HepG2 (cell line): ENCODE measurements at regions not wholly inside any gene's neighbourhood (a gene's known extent, or its start where the extent isn't known, plus 50 kb on each side); places are given as distances from the start of the nearest gene placed in this dataset.

Experiments
- ATAC-seq: fragments of 200-7000 bp; cut with Tn5 transposase; 3 replicates; pipeline ENCODE4 v1.9.1; 2020; ENCODE audit warnings: mild to moderate bottlenecking, moderate library complexity
- BruUV-seq: library from RNA; stranded (reverse); fragments of 400-500 nt; replicated peaks from 2 replicates; lab custom pipeline; 2021; lab: Mats Ljungman, UMichigan
- CTCF ChIA-PET: fragments of 300-600 bp; formaldehyde crosslinking; extraction: SDS; loops from one replicate; lab custom pipeline; 2021; ENCODE audit warnings: low total read pairs, inconsistent platforms, low intra/inter-chr PET ratio; lab: Yijun Ruan, JAX
- POLR2A ChIA-PET: fragments of 350-600 bp; sonication (Branson Sonifier 250); formaldehyde crosslinking; loops from one replicate; lab custom pipeline; 2020; ENCODE audit warnings: antibody characterized with exemption, inconsistent platforms; lab: Yijun Ruan, JAX
- DNase-seq: peaks from one replicate; pipeline ENCODE4 v3.0.0-alpha.2; 2015; ENCODE audit warnings: low spot score
- FAIRE-seq: peaks from 3 replicates; lab custom pipeline; 2011; peaks lifted over from hg19 to GRCh38; lab: Jason Lieb, UNC
- H2AFZ ChIP-seq: one replicate; pipeline ENCODE4 v1.6.1; 2011; ENCODE audit warnings: low read length, inconsistent platforms
- H3K27ac ChIP-seq: fragments of 300-600 bp; 3 replicates; pipeline ENCODE4 v1.8.0; 2011; ENCODE audit warnings: mixed run types, mild to moderate bottlenecking, mixed read lengths, low read length, inconsistent platforms; ENCODE audit not compliant: insufficient read depth; ENCODE audit errors: extremely low read length
- H3K27me3 ChIP-seq, 2 experiments: fragments of 200-600 bp in 1 of 2; 2 replicates in 1 of 2; 3 replicates in 1 of 2; pipeline versions ENCODE4 v1.6.0 to v1.8.0; 2011; ENCODE audit warnings: low read length in 2 of 2, mild to moderate bottlenecking in 2 of 2, moderate library complexity in 2 of 2, inconsistent platforms in 1 of 2; ENCODE audit not compliant: insufficient read depth in 2 of 2, control insufficient read depth in 1 of 2
- H3K36me3 ChIP-seq, 2 experiments: fragments of 200-600 bp in 1 of 2; replicated peaks in 1 of 2; 2 replicates in 1 of 2; 3 replicates in 1 of 2; pipeline versions ENCODE4 v1.5.1 to v1.8.0; 2011; ENCODE audit warnings: low read length in 2 of 2, inconsistent platforms in 1 of 2; ENCODE audit not compliant: insufficient read depth in 2 of 2, control insufficient read depth in 1 of 2
- H3K4me1 ChIP-seq: 2 replicates; pipeline ENCODE4 v1.5.1; 2012; ENCODE audit warnings: low read length, inconsistent platforms; ENCODE audit not compliant: insufficient read depth
- H3K4me2 ChIP-seq: 2 replicates; pipeline ENCODE4 v1.6.0; 2011; ENCODE audit warnings: low read depth, low read length, inconsistent platforms
- H3K4me3 ChIP-seq, 3 experiments: fragments of 200-600 bp in 1 of 3; sonication (generic), shearing (Covaris generic) in 1 of 3; replicated peaks in 1 of 3; 2 replicates each; pipeline ENCODE4 v1.5.1; 2011 to 2016; ENCODE audit warnings: low read length in 3 of 3, inconsistent platforms in 2 of 3, low read depth in 2 of 3, mild to moderate bottlenecking in 2 of 3, control low read depth in 1 of 3, mixed read lengths in 1 of 3; ENCODE audit not compliant: insufficient read depth in 1 of 3
- H3K79me2 ChIP-seq: one replicate; pipeline ENCODE4 v1.6.1; 2011; ENCODE audit warnings: low read length, inconsistent platforms; ENCODE audit not compliant: insufficient read depth
- H3K9ac ChIP-seq: 2 replicates; pipeline ENCODE4 v1.6.0; 2011; ENCODE audit warnings: mild to moderate bottlenecking, low read depth, low read length, inconsistent platforms; ENCODE audit not compliant: insufficient read depth
- H3K9me3 ChIP-seq: 2 replicates; pipeline ENCODE4 v1.5.1; 2012; ENCODE audit warnings: mild to moderate bottlenecking, low read length
- H4K20me1 ChIP-seq: 2 replicates; pipeline ENCODE4 v1.6.0; 2011; ENCODE audit warnings: inconsistent platforms, mild to moderate bottlenecking, low read length, moderate library complexity; ENCODE audit not compliant: insufficient read depth
- CC2D1A ChIP-seq: sonication (generic); formaldehyde crosslinking; IDR thresholded peaks from 2 replicates; pipeline ENCODE4 v1.8.1; 2023; ENCODE audit warnings: mild to moderate bottlenecking, missing genetic modification reagents
- FLYWCH1 ChIP-seq: sonication (generic); formaldehyde crosslinking; IDR thresholded peaks from 2 replicates; pipeline ENCODE4 v1.8.1; 2023; ENCODE audit warnings: mild to moderate bottlenecking, missing genetic modification reagents
- FOSL2 ChIP-seq: sonication (generic); formaldehyde crosslinking; IDR thresholded peaks from 2 replicates; pipeline ENCODE4 v1.4.0; 2020; ENCODE audit warnings: missing genetic modification reagents
- MAFF ChIP-seq: IDR thresholded peaks from 2 replicates; pipeline ENCODE4 v1.6.1; 2011; ENCODE audit warnings: low read depth, low read length, improper control_type of control experiment
- MAFK ChIP-seq, 2 experiments: IDR thresholded peaks in 1 of 2; conservative IDR thresholded peaks in 1 of 2; 2 replicates each; pipeline ENCODE4 v1.6.1; 2011; ENCODE audit warnings: improper control_type of control experiment in 2 of 2, low read length in 2 of 2
- NCOA1 ChIP-seq: sonication (generic); formaldehyde crosslinking; IDR thresholded peaks from 2 replicates; pipeline ENCODE4 v1.9.0; 2021; ENCODE audit warnings: missing genetic modification reagents
- NFE2L2 ChIP-seq: fragments of 150-350 bp; IDR thresholded peaks from 2 replicates; pipeline ENCODE4 v1.6.1; 2014; ENCODE audit warnings: low read length
- NR2F2 ChIP-seq: IDR thresholded peaks from 2 replicates; pipeline ENCODE4 v1.6.1; 2012; ENCODE audit warnings: low read depth, inconsistent platforms, borderline replicate concordance
- RELA ChIP-seq: sonication (generic); formaldehyde crosslinking; IDR thresholded peaks from 2 replicates; pipeline ENCODE4 v1.4.0; 2020; ENCODE audit warnings: missing genetic modification reagents
- ZNF367 ChIP-seq: sonication (generic); formaldehyde crosslinking; IDR thresholded peaks from 2 replicates; pipeline ENCODE4 v1.4.0; 2020; ENCODE audit warnings: missing genetic modification reagents, borderline replicate concordance
- ZNF460 ChIP-seq: sonication (generic); formaldehyde crosslinking; IDR thresholded peaks from 2 replicates; pipeline ENCODE4 v1.5.1; 2020; ENCODE audit warnings: missing genetic modification reagents, mild to moderate bottlenecking, borderline replicate concordance
- WGBS: methylation state at CpG from one replicate; pipeline ENCODE4 v1.1.6; 2017; ENCODE audit warnings: low lambda C conversion rate; 5-methylcytosine and 5-hydroxymethylcytosine counted together
- in situ Hi-C: cut with HindIII; loops from 2 replicates; pipeline ENCODE4 v1.10.0; 2017; ENCODE audit warnings: low pct_unique_long_range_greater_than_20kb; ENCODE audit not compliant: extremely low pct_ligation_motif_present
- intact Hi-C: fragments of 100-400 bp; cut with micrococcal nuclease; formaldehyde crosslinking; loops from one replicate; pipeline ENCODE4 v1.10.0; 2022; ENCODE audit not compliant: unreplicated experiment
- TF ChIP-seq, protein P1 (sequence below): sonication (generic); formaldehyde crosslinking; IDR thresholded peaks from 2 replicates; pipeline ENCODE4 v1.8.0; 2022; ENCODE audit warnings: low read depth, missing genetic modification reagents
- TF ChIP-seq, protein P2 (sequence below): sonication (generic); formaldehyde crosslinking; IDR thresholded peaks from 2 replicates; pipeline ENCODE4 v1.5.0; 2020; ENCODE audit warnings: missing genetic modification reagents

DNA sequence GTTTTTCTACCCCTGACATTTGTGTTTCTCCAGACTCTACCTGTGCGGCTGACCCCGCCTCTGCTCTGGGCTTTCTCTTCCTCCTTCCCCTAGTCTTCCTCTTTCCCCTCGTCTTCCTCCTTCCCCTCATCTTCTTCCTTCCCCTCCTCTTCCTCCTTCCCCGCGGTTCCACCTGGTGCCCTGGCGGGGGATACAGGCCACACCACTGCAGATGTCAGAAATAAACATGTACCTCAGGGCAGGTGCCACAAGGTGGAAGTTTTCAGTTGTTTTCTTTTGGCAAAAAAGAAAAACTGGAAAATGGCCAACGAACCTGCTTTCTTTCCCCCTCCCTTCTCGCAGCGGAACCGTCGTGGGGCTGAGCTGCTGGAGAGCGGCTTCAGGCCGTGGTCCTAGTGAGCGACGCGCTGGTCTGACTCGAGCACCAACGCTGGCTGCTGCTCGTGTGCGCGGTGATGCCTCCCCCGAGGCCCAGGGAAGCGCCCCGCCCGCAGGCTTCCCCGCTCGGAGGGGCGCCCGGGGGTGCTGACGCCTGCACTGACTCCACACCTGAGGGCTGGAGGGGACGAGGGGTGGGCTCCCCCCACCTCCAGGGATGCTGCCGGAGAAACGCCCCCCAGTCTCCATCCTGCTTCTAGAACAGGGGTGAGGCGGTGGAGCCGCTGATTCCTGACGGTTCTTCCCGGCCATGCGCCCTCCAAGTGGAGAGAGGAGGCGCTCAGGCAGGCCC is 83.7 kb upstream of the ZNF516 start (continued):
- TF ChIP-seq ZNF367 (CRISPR knock-in tag) (no peak), FLYWCH1 (no peak), ZNF460 (CRISPR knock-in tag) (no peak), NCOA1 (CRISPR knock-in tag) (no peak), NR2F2 (no peak), CC2D1A (CRISPR knock-in tag) (no peak)
- TF ChIP-seq, protein P1, sequence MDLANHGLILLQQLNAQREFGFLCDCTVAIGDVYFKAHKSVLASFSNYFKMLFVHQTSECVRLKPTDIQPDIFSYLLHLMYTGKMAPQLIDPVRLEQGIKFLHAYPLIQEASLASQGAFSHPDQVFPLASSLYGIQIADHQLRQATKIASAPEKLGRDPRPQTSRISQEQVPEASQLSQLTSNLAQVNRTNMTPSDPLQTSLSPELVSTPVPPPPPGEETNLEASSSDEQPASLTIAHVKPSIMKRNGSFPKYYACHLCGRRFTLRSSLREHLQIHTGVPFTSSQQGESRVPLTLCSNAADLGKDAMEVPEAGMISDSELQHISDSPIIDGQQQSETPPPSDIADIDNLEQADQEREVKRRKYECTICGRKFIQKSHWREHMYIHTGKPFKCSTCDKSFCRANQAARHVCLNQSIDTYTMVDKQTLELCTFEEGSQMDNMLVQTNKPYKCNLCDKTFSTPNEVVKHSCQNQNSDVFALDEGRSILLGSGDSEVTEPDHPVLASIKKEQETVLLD (CRISPR knock-in tag) = no peak
- TF ChIP-seq, protein P2, sequence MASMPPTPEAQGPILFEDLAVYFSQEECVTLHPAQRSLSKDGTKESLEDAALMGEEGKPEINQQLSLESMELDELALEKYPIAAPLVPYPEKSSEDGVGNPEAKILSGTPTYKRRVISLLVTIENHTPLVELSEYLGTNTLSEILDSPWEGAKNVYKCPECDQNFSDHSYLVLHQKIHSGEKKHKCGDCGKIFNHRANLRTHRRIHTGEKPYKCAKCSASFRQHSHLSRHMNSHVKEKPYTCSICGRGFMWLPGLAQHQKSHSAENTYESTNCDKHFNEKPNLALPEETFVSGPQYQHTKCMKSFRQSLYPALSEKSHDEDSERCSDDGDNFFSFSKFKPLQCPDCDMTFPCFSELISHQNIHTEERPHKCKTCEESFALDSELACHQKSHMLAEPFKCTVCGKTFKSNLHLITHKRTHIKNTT (CRISPR knock-in tag) = no peak
- TF ChIP-seq, all 625 proteins: peak for 0

DNA sequence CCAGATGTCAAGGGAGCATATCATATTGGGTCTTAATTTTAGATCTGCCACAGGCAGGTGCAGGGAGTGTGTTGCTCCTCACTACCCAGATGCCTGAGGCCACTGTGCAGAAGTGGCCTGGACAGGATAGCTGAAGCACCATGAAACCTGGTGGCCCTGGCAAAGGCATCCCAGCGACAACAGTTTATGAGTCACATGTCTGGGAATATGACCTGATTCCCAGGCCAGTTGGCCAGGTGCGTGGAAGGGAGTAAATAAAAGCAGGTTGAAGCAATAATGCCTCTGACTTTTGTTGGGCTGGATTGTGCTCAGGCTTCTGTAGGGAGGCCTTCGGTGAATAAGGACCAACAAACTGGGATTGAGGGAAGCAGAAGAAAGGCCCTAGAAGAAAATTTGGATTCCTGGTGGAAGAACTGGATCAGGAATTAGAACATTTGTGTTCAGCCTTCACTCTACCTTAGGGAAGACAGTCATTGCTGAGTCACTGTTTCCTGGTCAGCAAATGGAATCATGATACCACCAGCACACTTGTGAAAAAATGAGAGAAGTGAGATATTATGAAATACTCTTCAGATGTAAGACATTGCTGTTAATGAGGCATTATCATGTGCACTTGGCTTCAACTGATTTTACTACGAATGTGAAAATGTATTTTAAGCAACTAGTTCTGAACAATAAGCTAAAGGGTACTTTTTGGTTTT is 78.4 kb upstream of the ZNF516 start:
- Histone ChIP-seq H3K27me3 (peaks cover 3 to 4% of the 10 kb centered on the region in 2 experiments; a peak in 2 of 5 replicates), H3K4me3 (no peak overlapping the region), H3K27ac (no peak overlapping the region), H3K9ac (no peak overlapping the region), H3K36me3 (no peaks in the 10 kb centered on the region), H3K4me2 (peak overlapping the region; percentile 3; the same call in 1 of the 2 replicates), H3K9me3 (no peaks in the 10 kb centered on the region), H2AFZ (no peak overlapping the region)
- in situ Hi-C loops (no loop called here), intact Hi-C loops (loop anchor here (5.0 kb wide), 1 partner anchor 81 kb away; no protein-coding TSS in a partner anchor)
- FAIRE-seq (no peak), DNase-seq (no peak), ATAC-seq (peak; percentile 38)
- no TSS peak for BruUV-seq
- POLR2A ChIA-PET = no interaction called here
- peak; percentile 65; the same call in 1 of the 2 replicates for TF ChIP-seq NFE2L2
- TF ChIP-seq RELA (CRISPR knock-in tag) = no peak
- 0 out of 2 replicates have a peak, but pooled peaks have one; percentile 9 for TF ChIP-seq FOSL2 (CRISPR knock-in tag)
- TF ChIP-seq MAFF = 0 out of 2 replicates have a peak, but pooled peaks have one; percentile 8
- TF ChIP-seq MAFK (conservative IDR thresholded peaks at IDR 0.05 in 1 of 2, IDR thresholded peaks at IDR 0.05 in 1 of 2; ENCODE audit: low read length in 2 of 2) = peak; percentile 14 to 39; a peak in 1 of 4 replicates
- TF ChIP-seq, all 625 proteins: peak for 4
- peaks cover 13% of the 10 kb centered on the region for H3K4me1 ChIP-seq
- 11% methylated on average over 4 of the region's 4 CpGs for WGBS
- CTCF ChIA-PET = no interaction called here
- no peaks in the 10 kb centered on the region for H3K79me2 ChIP-seq
- no peaks in the 10 kb centered on the region for H4K20me1 ChIP-seq
